ENCODE measurements at regions not wholly inside any gene's neighbourhood (a gene's known extent, or its start where the extent isn't known, plus 50 kb on each side); places are given as distances from the start of the nearest gene placed in this dataset.

DNA sequence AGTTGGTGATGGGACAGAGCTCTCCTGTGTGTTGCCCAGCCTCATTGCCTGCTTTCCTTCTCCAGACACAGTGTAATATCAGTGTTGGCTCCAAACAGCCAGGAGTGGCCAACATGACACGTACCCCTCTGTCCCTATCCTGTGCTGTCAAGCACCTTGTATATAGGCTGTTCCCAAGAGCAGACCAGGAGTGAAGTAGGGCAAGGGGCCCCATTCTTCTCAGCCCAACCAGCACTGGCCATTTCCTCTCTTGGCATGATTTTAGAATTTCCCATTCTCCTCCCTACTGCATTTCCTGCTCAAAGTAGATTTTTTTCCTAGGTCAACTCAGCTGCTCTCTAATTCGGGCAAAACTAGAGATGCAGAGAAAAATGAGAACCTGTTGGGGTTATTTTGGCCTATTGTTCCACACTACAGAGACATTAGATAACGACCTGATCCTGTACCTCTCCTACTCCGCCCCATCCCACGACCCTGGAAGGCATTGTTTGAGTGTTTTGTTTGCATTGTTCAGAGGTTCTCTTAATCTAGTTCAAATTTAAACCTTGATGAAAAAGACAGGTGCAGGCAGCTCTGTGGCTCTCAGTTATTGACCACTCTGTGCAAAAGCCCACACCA, 95.6 kb downstream of the RASSF10 start:
- no peak for DNase-seq

DNA sequence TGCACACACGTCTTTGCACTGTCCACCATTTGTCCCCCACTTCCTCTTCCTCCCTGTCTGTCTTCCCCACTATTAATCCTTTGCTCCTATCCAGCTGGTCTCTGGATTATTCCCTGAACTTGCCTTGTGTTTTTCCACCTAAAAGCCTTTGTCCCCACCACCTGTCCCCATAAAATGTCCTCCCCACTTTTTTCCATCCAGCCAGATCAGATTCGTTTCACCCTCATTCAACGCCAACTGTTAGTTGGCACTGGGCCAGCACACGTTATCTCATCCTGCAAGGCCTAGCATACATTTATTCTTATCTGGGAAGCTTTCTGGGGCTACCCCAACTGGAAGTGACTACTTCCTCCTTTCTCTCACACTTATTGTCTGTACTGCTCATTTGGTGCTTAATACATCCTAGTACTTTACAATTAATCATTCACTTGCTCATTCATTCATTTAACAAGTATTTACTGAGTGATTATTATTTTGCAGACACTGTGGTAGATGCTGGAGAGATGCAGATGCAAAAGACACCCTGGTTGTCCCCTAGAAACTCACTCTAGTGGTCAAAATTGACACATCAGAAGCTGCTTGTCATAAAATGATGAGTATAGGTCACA, 96.2 kb downstream of the RASSF10 start:
- no peak for DNase-seq

GRCh38 chr11:13107544-13108044, 98.5 kb downstream of the RASSF10 start:
- no peak for DNase-seq

DNA sequence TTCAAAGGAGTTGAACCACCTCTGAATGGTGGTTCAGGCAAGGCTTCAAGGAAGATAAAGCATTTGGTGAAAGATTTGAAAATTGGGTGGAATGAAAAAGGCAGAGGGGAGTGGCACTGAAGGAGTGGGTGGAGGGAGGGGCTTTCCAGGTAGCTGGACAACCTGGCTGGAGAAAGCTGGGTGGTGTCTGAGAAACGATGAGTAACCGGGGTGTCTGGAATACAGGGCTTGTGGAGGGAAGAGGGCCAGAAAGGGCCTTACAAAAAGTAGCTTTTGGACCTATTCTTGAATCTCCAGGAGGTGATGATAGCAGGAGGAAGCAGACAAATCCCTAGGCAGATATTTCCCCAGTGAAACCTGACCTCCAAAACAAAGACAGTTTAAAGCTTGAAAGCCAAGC, 99.3 kb downstream of the RASSF10 start:
- no peak for DNase-seq

DNA sequence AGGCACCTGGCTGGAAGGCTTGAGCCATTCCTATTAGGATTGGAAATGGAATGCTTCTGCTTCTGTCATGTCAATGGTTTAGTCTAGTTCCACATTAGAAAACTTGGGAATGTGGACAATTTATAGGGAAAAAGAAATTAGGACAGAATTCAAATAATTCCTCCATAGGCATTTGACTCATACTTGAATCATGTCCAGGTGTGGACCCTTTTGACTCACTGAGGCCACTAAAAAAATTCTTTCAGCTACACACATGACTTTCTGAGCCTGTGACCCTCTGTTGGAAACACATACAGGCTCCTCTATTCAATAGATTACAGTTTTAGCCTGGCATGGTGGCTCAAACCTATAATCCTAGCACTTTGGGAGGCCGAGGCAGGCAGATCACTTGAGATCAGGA, 100.5 kb downstream of the RASSF10 start:
- no peak for DNase-seq

GRCh38 chr11:13110145-13110544, 101.0 kb downstream of the RASSF10 start:
- DNase-seq: no peak

DNA sequence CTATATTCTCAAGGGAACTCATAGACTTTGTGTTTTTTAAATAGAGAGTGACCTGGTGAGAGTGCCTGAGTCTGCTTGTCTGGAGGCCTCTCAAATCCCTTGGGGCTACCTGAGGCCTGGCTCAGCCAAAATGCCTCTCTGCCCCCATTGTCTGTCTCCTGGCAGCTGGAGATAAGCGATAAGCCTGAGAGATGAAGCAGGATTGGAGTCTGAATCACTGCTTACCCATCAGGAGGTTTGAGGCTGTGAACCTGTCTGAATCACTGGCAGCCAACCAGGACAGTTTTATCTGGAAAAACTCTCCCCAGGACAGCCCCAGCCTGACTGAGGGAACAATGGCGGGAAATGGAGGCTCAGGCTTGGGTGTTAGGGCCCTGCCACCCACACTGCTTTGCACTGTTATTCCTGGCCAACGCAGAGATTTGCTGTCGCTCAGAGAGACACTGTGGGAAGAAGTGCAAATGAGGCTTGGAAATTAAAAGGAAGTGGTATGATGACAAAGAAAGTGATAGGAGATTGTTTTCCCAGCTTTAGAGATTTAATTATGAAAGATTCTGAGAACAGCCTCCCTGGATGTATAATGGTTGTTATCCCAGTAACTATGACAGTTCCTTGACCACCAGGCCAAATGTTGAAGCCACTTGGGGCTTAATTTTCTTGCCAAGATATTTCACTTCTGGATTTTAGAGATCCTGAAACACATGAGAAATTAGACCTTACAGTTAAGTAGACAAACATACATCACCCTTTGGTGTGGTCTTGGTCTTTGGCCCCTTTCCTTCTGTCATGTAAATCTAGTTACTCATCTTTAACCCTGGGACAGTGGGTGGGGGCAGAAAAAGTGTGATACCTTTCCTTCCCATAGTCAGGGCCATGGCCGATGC, 102.1 kb downstream of the RASSF10 start:
- DNase-seq: no peak

GRCh38 chr11:13111813-13112130, 102.7 kb downstream of the RASSF10 start:
- no peak for DNase-seq

DNA sequence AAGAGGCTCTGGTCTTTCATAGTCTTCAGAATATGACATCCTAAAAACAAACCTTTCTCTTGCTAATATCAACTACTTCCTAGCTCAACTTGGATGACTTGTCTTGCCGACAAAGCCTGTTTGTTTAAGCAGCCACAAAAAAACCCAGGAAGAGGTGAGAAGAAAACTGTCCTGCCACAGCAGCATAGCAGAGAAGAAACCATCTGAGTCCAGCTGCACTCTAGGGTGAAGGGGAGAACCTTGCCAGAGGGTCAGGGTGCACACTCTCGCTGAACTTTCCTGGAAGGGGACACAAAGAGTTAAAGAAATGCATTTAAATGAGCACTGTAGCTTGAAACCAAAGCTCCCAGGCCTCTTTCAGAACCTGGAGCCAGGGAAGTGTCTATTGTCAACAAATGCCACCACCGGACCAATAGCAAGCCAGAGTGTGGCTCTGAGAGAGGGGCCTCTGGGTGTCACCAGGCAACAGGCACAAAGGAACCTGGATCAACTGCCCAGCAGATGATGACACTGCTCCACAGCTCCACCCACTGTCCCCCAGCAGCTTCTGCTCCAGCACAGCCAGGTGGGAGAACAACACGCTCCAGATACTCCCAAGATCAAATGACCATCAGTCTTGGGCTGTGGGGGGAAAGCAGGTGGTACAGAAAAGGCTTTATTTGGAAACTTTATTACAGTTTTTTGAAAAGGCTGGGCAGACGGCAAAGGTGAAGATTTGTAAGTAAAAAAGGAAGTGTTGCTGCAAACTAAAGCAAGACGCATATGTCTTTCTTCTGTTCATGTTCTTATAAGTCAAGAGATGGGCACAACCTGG, 105.7 kb downstream of the RASSF10 start:
- DNase-seq: peak; percentile 80

DNA sequence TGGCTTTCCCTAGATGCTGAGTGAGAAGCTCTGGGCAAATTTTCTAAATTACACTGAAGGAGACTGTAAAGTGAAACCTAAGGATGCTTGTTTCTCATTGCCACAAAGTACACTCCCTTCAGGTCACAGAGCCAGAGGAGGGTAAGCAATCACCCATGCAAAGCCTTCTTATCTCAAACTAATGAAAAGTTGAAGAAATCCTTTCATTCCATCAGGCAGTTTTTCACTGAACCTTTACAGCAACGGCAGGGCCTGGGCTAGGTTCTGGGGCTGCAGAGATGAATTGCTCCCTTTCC, 106.2 kb downstream of the RASSF10 start:
- no peak for DNase-seq

DNA sequence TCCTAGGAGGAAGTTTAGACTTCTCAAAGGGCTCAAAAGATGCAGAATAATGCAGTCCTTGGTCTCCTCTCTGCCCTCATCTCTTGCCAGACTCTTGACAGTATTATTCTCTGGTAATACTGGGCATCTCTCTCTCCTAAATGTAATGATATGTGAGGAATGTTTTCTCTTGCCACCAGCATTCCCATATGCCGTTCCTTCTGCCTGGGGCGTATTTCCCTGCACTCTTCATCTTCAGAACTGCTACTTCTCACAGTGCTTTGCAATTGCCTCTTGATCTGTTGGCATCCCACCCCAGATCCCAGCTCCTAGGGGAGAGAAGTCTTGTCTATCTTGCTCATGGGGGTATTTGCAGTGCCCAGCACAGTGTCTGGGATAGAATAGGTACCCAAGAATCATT, 107.4 kb downstream of the RASSF10 start:
- DNase-seq: no peak

DNA sequence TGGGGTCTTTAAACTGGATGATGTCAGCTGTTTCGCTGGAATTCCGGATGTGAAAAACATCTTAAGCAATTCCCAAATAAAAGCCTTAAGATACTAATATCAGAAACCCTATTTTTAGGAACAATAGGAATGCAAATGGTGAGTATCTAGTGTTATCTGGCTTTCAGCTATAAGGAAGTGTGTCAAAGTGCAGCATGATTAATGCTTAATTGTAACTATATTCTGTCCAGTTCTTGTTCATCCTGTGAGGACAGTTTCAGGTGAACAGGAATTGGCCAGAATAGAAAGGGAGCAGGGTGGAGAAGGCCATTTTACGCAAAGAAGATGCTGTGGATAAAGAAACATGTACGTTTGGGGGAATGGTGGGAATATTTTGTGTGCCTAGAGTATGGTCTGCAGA, 108.2 kb downstream of the RASSF10 start:
- DNase-seq: no peak

DNA sequence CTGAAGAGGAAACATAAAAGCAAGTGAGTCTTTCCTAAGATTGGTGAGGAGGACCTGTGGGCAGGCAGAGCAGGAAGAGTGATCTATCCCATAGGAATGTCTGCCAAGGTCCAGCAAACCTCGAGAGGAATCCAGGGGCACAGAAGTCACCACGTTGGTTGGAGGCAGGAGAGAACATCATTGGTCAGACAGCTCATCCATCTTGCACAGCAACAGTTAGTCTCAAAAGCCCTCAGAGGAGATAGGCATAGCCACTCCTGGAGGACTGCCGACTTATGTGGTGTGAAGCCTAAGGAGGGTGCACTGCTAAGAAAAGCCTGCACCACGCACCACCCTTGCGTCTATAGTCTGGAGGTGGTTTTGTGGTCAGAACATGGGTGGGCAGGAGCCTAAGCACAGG, 109.1 kb downstream of the RASSF10 start:
- no peak for DNase-seq

DNA sequence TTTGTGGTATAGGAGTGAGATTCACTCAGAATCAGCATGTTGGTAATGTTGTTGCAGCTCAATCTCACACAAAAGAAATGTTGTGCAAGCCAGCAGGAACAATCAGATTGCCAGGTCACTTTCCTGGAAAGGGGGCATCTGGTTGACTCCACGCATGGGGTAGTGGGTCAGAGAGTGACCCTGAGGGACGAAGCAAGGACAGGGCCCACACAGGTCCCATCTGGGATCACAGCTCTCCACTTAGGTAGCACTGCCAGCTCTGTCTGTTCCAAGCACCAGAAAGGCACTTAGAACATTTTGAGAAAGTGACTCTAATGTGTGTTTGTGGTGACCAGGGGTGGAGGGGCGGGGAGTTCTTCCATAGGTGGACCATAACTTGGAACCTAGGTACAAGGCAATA, 109.5 kb downstream of the RASSF10 start:
- no peak for DNase-seq

DNA sequence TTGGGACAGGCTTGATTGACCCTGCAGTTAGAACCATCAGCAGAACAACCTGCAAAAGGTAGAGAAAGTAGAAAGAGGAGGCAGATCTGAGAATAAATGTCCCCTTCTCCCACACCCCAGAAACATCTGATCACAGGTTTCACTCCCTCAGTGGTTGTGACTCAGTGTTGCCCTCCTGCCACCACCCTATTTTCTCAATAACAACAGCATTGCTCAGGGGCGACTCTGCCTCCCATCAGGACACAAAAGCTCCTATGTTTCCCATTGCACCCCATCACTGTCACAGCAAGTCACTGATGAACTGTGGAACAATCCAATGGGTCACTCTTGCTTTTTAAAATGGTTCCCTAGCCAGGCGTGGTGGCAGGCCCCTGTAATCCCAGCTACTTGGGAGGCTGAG, 110.2 kb downstream of the RASSF10 start:
- no peak for DNase-seq

DNA sequence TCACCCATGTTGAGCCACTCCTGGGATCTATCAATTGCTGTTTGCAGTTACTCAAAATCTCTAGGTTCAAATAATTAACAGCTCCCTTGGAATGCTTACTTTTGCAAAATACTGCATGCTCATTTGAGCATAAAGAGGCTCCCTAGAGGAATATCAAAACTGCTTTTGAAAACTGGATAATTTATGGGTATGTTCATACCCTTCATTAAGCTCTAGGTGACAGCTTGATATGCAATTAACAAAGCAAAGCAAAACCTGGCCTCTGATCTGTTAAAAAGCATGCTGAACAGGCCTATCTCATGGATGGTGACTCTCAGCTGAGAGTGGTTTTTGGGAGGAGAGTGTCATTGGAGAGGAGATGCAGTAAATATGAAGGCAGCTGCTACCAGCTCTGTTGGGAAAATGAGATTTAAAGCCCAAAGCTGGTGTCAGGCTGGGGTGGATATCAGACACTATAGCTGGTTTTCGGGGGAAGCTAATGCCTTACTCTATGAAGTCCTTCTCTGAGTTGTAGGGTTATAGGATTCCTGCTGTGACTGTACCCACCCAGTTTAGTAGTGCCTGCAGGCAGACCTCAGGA, 110.9 kb downstream of the RASSF10 start:
- DNase-seq: no peak

- DNase-seq: no peak
Measured at GRCh38 chr11:13120691-13121090, 111.6 kb downstream of the RASSF10 start.

GRCh38 chr11:13126430-13126829, 117.3 kb downstream of the RASSF10 start:
- DNase-seq: peak; percentile 85

DNA sequence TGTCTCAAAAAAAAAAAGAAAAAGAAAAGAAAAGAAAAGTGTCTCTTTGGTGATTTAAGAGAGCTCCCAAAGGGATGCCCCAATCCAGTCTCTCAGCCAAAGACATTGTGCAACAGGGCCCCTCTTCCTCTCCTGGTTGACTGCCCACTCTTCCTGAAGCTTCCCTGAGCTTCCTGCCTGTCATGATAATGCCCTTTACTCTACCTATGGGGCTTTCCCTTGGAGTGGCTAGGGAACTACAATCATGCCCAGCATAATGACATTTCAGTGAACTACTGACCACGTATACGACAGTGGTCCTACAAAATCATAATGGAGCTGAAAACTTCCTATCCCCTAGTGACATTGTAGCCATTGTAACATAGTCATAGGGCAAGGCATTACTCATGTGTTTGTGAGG, 118.0 kb downstream of the RASSF10 start:
- no peak for DNase-seq

- no peak for DNase-seq
Measured at GRCh38 chr11:13128354-13128753, 119.2 kb downstream of the RASSF10 start.

- no peak for DNase-seq
Measured at GRCh38 chr11:13134066-13134465, 125.0 kb downstream of the RASSF10 start.

GRCh38 chr11:13134886-13135285, 125.8 kb downstream of the RASSF10 start:
- no peak for DNase-seq

All from left kidney (tissue), 1 donor.